Superior temporal gyrus (tissue), 1 donor: ENCODE measurements at regions not wholly inside any gene's neighbourhood (a gene's known extent, or its start where the extent isn't known, plus 50 kb on each side); places are given as distances from the start of the nearest gene placed in this dataset.
"Not testable (repeated sequence)": the region's sequence is repeated elsewhere in the genome, so short reads cannot be mapped to it uniquely, and the experiment has no call there.

Source experiments
- DNase-seq: peaks from one replicate; pipeline ENCODE4 v3.0.0-alpha.2; 2016; ENCODE audit errors: extremely low spot score

DNA sequence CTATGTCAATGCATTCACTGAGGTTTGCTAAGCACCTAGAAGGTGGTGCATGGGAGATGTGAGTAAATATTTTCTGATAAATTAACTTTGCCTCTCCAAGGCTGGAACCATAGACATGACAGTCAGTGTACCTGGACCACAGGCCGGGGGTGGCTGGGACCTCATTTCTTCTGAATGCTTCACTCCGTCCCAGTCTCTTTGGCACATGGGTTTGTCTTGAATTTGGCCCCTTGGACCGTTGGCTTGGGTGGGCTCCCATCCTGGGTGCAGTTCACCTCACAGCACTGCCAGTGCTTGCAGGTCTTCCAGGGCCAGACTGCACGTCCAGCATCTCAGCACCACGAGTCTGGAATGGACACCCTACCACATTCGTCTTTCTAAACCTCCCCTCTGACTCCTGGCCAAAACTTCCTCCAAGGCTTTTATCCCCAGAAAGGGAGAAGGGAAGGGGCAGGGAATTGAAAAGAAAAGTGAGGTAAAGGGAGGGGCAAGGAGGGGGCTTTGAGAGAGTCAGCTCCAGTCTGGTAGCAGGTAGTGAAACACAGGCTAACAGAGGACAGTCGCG, 267.8 kb downstream of the MED10 start:
- no peak for DNase-seq

GRCh38 chr5:6108981-6109825, 269.1 kb downstream of the MED10 start:
- no peak for DNase-seq

DNA sequence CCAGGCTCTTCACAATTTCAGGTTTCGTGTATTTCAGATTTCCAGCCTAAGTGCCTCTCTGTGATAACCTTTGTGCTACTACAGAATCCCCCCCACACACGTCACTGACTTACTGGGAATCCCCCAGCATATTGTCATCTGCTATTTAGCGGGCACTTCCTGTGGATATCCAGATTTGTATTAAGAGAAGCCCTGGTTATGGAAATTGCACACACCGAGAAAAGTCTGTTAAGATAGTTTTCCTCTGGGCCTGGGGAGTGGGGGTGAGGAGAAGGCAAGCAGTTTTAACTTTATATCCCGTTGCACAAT, 269.9 kb downstream of the MED10 start:
- DNase-seq: no peak

GRCh38 chr5:6107675-6108539, 270.4 kb downstream of the MED10 start:
- no peak for DNase-seq

GRCh38 chr5:6106756-6107155, 271.6 kb downstream of the MED10 start:
- no peak for DNase-seq

DNA sequence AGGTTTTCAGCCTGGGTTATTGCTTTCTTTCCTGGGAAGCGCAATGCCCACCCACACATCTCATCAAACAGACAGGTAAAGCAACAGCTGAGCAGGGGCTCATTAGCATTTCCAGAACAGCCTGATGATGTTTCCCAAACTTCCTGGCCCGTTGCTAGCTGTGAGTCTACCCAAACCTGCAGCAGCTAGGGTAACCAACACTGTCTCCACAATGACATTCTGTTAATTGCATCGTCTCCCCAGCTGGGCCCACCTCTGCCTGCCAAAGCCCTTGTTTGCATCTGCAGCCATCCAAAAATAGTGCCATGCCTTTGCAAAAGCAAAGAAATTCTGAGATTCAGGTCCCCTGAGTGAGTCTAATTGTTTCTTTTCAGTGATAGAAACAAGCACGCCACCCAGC, 273.0 kb downstream of the MED10 start:
- no peak for DNase-seq

DNA sequence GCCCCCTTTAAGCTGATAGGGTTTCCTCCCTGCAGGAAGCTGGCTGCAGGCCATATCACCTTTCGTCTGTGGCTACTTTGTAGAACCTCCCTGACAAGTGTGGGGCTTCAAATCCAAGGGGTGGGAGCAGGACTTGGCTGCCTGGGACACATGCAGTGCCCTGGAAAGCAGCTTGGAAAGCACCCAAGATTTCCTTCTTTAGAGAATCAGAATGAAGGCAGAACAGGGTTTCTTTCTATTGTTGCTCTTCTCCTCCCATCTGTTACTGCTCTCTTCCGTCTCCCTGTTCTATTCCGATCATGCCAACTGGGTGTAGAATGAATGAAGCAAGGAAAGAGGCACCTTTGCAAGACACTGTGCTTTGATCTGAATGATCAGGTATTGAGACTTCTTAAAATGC, 282.2 kb downstream of the MED10 start:
- peak; percentile 46 for DNase-seq

GRCh38 chr5:6094180-6094579, 284.2 kb downstream of the MED10 start:
- DNase-seq: not testable (repeated sequence)

- DNase-seq: no peak
These were observed 287.5 kb downstream of the MED10 start for GRCh38 chr5:6090838-6091237.

- DNase-seq: no peak
These were observed 288.2 kb downstream of the MED10 start for GRCh38 chr5:6090079-6090654.

DNA sequence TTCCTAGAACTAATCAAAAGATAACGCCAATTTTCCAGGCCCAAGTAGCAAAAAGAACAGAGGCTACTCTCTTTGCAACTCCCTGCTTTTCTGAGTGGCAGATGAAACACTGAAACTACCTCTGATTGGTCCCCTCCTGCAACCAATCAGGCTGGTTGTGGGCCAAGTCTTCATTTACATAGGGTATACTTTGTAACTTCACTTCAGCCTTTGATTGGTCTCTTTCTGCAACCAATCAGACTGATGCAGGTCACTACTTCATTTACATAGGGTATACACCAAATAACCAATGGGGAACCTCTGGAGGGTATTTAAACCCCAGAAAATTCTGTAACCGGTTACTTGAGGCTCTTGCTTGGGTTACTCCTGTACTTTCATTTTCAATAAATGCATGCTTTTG, 289.6 kb downstream of the MED10 start:
- no peak for DNase-seq

DNA sequence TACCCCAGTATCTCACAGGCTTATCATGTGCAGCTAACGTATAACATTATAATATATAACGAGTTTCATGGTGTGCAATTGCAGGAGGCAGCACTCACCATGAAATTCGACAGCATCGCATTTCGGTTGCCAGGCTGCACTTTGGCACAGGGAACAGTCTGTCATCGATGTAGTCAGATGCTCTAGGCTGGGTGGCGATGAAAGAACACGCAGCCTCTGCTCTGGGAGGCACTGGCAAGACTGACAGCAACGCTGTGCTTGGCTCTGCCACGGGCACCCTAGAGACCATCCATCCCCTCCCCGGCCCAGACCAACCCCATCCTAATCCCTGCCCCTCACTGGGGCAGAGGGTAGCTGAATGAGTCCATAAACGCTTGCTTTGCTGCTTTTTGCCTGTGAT, 290.8 kb downstream of the MED10 start:
- peak; percentile 22 for DNase-seq

DNA sequence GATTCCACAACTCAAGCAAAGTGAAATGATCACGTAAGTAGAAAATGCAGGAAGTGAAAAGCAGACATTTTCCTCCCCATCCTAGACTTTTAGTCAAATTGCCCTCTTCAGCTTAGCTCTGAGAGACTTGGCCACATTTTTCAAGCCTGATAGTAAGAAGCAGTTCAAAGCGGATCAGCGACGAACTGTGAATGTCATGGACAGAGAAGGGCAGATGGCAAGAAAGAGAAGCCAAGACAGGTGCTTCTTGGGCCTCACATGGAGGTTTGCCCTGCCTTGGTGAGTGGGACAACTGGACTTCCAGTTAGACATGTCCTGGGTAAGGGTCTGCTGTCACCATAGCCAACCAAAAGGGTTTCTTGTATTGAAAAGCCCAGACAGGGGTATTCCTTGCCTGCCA, 291.5 kb downstream of the MED10 start:
- DNase-seq: no peak

DNA sequence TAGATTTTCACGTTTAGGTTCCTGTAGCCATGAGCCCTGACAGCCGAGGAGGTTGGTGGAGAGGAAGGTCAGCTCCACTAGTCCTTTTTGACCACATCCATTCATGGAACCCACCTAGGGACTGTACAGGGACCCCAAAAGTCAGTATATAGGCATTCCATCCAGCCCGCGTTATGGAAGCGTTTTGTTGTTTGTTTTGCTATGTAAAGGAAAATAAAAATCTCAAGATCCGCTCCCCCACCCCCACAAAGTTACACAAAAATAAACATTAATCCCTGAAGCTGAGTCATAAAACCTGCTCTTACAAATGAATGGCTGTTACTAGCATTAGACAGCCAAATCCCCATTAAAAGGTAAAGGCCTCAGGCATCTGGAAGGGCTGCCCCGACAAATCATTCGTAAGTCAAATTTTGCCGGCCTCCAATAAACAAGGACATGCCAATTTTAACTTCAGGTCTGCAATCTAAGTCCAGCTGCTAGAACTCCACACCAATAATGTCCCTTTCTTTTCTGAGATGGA, 292.9 kb downstream of the MED10 start:
- no peak for DNase-seq

DNA sequence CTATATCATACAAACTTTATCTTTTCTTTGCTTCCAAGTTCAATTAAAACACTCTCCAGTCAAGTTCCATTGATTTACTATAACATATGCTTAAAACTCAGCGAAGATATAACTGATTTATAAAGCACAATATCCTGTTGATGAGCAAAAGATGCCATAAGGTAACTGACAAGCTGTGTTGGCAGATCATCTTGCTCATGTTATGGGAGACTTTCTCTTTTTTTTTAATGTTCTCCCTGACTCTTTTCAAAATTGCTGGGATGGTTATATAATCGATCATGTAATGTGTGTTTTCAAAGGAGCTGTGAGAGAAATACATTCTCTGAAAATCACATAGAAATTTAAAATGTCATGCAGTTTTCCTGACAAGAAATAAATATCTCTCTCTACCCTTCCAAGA, 293.5 kb downstream of the MED10 start:
- DNase-seq: peak; percentile 55

GRCh38 chr5:6084376-6084775, 294.0 kb downstream of the MED10 start:
- peak; percentile 28 for DNase-seq

DNA sequence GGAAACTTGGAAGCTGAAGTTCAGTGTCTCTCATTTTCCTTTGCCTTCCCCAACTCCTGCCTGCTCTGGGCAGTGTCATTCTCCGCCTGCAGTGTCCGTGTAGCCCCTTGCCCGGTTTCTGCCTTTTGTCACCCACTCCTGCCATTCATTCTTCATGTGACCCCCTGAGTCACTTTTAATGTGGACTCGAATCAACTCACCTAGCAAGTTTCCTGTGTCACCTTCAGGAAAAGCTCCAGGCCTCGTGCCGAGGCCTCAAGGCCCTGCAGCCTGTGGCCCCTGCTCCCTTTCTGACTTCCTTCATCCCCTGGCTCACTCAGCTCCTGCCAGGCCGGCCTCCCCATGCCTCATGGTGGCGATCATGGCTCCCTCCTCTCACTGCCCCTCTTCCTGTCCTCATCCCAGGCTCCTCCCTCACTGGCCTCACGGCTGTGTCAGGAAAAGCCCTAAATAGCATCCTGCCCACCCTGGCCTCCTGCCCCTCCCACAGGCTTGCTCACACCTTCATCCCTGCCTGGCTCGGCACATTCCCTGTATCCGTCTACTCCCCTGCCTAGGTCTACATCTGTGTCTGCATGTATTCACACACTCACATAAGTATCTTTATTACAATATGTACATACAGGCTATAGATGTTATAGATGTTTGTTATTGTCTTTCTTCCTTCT, 294.9 kb downstream of the MED10 start:
- DNase-seq: no peak

- DNase-seq: no peak
These were observed 295.7 kb downstream of the MED10 start for GRCh38 chr5:6082685-6083084.

DNA sequence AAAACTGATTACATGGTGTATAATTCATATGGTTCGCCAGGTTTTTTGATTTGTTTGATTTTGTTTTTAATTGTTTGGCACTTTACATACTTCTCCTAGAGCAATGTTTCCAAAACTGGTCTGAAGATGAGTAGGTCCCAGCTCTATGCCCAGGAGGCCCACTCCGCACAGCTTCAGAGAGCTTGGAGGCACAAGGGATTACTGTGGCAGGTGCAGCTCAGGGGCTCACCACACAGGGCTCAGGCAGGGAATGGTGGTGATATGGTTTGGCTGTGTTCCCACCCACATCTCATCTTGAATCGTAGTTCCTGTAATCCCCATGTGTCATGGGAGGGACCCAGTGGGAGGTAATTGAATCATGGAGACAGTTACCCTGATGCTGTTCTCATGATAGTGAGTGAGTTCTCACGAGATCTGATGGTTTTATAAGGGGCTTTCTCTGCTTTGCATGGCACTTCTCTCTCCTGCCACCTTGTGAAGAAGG, 296.6 kb downstream of the MED10 start:
- no peak for DNase-seq

- no peak for DNase-seq
These were observed 297.2 kb downstream of the MED10 start for GRCh38 chr5:6080930-6081726.

- DNase-seq: no peak
These were observed 297.9 kb downstream of the MED10 start for GRCh38 chr5:6080436-6080835.
